Endothelial cell of umbilical vein (primary cell): ENCODE measurements at regions not wholly inside any gene's neighbourhood (a gene's known extent, or its start where the extent isn't known, plus 50 kb on each side); places are given as distances from the start of the nearest gene placed in this dataset.

Experiments
- POLR2A ChIP-seq: IDR thresholded peaks from 2 replicates; pipeline ENCODE4 v1.6.1; 2012; ENCODE audit warnings: low read depth, mild to moderate bottlenecking, control low read depth, low read length
- TF ChIP-seq, protein P1 (sequence below), 2 donors: IDR thresholded peaks; 1 replicate in 1 of 2; 2 replicates in 1 of 2; pipeline ENCODE4 v1.5.1; 2011; ENCODE audit warnings: low read length in 2 of 2, mild to moderate bottlenecking in 2 of 2, moderate library complexity in 2 of 2, control low read depth in 1 of 2, inconsistent platforms in 1 of 2, low read depth in 1 of 2; ENCODE audit not compliant: insufficient read depth in 1 of 2; ENCODE audit errors: extremely low read depth in 1 of 2

DNA sequence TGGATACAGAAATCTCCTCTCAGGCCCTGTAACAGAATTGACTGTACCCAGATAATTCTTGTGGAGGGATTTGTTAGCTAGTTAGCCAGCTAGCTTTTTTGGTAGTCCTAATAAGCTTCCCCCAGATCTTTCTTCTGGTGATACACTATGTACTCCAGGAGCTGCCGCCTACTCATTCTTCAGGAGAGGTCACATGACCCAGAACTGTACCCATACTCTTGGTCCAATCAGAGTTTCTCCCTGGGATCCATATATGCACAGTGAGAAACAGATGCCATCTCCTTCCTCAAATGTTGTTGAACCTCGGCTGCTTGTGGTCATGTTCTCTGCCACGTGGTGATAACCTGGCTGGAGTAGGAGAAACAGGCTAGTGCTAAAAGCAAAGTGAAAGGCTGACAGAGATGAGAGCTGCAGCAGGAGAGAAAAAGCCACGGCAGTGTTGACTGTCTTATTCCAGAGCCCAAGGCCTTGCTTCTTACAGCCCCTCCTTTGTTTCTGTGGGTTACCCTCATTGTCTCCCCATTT, 123.0 kb upstream of the RFX3 start:
- TF ChIP-seq, protein P1, sequence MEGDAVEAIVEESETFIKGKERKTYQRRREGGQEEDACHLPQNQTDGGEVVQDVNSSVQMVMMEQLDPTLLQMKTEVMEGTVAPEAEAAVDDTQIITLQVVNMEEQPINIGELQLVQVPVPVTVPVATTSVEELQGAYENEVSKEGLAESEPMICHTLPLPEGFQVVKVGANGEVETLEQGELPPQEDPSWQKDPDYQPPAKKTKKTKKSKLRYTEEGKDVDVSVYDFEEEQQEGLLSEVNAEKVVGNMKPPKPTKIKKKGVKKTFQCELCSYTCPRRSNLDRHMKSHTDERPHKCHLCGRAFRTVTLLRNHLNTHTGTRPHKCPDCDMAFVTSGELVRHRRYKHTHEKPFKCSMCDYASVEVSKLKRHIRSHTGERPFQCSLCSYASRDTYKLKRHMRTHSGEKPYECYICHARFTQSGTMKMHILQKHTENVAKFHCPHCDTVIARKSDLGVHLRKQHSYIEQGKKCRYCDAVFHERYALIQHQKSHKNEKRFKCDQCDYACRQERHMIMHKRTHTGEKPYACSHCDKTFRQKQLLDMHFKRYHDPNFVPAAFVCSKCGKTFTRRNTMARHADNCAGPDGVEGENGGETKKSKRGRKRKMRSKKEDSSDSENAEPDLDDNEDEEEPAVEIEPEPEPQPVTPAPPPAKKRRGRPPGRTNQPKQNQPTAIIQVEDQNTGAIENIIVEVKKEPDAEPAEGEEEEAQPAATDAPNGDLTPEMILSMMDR (IDR thresholded peaks at IDR 0.05; ENCODE audit: extremely low read depth in 1 of 2, insufficient read depth in 1 of 2, low read depth in 1 of 2, low read length in 2 of 2): no peak
- no peak for TF ChIP-seq POLR2A
